GM20000 (cell line): ENCODE measurements at regions not wholly inside any gene's neighbourhood (a gene's known extent, or its start where the extent isn't known, plus 50 kb on each side); places are given as distances from the start of the nearest gene placed in this dataset.

Experiments
- DNase-seq: peaks from one replicate; pipeline ENCODE4 v3.0.0; 2012; ENCODE audit warnings: low spot score
- TF ChIP-seq, protein P1 (sequence below): IDR thresholded peaks from 2 replicates; pipeline ENCODE4 v1.5.1; 2012; ENCODE audit warnings: mild to moderate bottlenecking, control low read depth; ENCODE audit errors: extremely low read depth, missing control alignments

- no peak for DNase-seq
- TF ChIP-seq, protein P1, sequence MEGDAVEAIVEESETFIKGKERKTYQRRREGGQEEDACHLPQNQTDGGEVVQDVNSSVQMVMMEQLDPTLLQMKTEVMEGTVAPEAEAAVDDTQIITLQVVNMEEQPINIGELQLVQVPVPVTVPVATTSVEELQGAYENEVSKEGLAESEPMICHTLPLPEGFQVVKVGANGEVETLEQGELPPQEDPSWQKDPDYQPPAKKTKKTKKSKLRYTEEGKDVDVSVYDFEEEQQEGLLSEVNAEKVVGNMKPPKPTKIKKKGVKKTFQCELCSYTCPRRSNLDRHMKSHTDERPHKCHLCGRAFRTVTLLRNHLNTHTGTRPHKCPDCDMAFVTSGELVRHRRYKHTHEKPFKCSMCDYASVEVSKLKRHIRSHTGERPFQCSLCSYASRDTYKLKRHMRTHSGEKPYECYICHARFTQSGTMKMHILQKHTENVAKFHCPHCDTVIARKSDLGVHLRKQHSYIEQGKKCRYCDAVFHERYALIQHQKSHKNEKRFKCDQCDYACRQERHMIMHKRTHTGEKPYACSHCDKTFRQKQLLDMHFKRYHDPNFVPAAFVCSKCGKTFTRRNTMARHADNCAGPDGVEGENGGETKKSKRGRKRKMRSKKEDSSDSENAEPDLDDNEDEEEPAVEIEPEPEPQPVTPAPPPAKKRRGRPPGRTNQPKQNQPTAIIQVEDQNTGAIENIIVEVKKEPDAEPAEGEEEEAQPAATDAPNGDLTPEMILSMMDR, result no peak
Measured at GRCh38 chr2:181161615-181162014, 181.2 kb downstream of the UBE2E3 start.

DNA sequence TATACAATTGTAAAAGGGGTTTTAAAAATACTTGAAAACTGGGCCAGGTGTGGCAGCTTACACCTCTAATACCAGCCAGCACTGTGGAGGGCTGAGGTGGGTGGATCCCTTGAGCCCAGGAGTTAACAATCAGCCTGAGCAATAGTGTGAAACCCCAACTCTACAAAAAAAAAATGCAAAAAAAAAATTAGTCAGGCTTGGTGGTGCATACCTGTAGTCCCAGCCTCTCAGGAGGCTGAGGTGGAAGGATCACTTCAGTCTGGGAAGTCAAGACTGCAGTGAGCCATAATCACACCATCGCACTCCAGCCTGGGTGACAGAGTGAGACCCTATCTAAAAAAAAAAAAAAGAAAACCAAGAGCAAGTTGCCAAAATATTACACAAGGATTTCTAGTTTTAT, 182.7 kb downstream of the UBE2E3 start:
- DNase-seq, result no peak

DNA sequence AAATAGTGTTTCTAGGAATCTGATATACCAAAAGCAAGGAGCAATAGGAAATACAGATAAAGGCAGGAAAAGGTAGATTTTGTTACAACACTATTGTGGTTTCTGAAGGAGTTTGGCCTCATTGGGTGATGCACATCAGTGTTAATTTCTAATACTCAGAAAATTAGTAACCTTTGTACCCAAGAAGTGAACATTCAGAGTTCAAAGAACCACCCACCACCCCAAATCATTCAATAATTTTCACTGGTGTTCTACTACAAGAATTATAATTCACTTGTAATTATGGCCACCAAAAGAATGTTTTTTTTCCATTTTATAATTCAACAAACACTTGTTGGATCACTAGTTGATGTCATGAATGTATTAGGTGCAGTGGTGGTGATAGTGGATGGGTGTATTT, 183.3 kb downstream of the UBE2E3 start:
- TF ChIP-seq, protein P1, result no peak
- no peak for DNase-seq

More for the DNA sequence above, 182.7 kb downstream of the UBE2E3 start:
- TF ChIP-seq, protein P1, result no peak

DNA sequence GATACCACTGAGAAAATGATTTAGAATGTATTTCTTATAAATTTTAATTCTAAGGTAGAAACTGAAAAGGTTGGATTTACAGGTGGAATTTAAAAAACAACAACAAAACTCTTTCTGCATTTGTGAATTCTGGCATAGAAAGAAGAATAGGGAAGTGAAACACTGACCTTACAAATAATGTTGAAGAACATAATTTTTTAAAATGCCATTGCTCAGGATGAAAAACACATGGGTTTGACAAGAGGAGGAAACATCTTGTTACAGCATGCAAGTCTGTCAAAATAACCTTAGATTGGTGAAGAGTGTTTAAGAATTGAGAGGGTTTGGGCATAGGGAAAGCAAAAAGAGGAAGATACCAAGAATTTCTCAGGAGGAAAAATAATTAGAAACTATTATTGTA, 184.3 kb downstream of the UBE2E3 start:
- DNase-seq, result peak; percentile 26
- TF ChIP-seq, protein P1, result no peak

DNA sequence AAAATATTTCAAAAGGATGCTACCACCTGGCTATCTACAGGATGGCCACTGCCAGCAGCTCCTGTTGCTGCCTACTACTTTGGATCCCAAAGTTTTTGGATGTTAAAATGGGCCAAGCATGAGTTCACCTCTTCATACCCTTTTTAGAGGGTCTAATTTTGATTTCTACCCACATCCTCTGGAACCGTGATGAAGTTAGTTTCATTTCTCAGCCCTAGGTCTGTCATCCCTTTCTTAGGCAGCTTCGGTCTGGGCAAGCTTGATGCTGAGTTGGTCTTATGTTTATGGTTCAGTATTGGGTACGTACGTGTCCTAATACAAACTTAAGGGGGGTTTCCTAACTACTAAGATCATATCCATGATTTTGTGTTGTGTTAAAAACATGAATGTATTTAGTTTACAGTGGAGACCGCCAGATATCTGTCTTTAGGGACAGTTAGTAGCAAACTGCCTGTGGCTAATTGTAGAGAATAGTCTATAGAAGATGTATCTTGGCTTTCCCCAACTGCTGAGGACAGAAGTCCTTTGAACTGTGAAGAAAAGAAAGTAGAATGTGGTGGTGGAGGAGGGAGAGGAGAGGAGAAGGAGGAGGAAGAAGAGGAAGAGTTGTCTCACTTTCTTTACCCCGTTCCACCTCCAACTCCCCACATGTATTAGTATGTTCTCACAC, 184.9 kb downstream of the UBE2E3 start:
- DNase-seq, result peak; percentile 39
- TF ChIP-seq, protein P1, result no peak

DNA sequence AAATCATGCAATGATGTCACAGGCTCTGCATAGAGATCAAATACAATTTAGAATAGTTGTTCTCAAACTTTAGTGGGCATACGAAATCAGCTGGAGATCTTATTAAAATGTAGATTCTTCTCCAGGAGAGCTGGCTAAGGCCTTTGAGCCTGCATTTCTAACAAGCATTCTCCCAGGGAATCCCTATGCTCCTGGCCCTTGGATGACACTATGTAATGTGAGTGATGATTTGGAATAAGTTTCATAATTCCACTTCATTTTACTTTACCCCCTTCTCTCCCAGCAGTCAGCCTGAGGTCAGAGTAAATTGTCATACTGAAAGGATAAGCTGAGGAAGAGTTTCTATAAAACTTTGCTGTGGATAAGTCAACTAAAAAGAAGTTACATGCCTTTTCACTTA, 189.1 kb downstream of the UBE2E3 start:
- TF ChIP-seq, protein P1, result no peak
- DNase-seq, result no peak

GRCh38 chr2:181170256-181170655, 189.9 kb downstream of the UBE2E3 start:
- DNase-seq, result no peak
- TF ChIP-seq, protein P1, result no peak
